AG10803 (cell line): ENCODE measurements at regions not wholly inside any gene's neighbourhood (a gene's known extent, or its start where the extent isn't known, plus 50 kb on each side); places are given as distances from the start of the nearest gene placed in this dataset.

Experiments used
- DNase-seq: peaks from one replicate; pipeline ENCODE4 v3.0.0; 2010; ENCODE audit warnings: low read depth
- H3K4me3 ChIP-seq: 2 replicates; pipeline ENCODE4 v1.5.1; 2011; ENCODE audit warnings: mild to moderate bottlenecking, low read length, control low read depth
- CTCF ChIP-seq: conservative IDR thresholded peaks from 2 replicates; pipeline ENCODE4 v1.5.1; 2011; ENCODE audit warnings: mild to moderate bottlenecking, low read length, control low read depth, inconsistent platforms

GRCh38 chr7:46723742-46724141 lies 802.7 kb upstream of the IGFBP3 start:
- no peak for DNase-seq
- H3K4me3 ChIP-seq: no peak overlapping the region

GRCh38 chr7:46723003-46723402 lies 801.9 kb upstream of the IGFBP3 start:
- TF ChIP-seq CTCF: no peak
- no peak overlapping the region for H3K4me3 ChIP-seq
- DNase-seq: no peak

More at GRCh38 chr7:46723742-46724141, 802.7 kb upstream of the IGFBP3 start:
- no peak for TF ChIP-seq CTCF

- no peak for TF ChIP-seq CTCF
- no peak overlapping the region for H3K4me3 ChIP-seq
- DNase-seq: no peak
Observed at GRCh38 chr7:46720761-46721160, 799.7 kb upstream of the IGFBP3 start.

GRCh38 chr7:46719616-46720015 lies 798.5 kb upstream of the IGFBP3 start:
- no peak for TF ChIP-seq CTCF
- DNase-seq: no peak
- H3K4me3 ChIP-seq: no peak overlapping the region

- H3K4me3 ChIP-seq: no peak overlapping the region
- DNase-seq: no peak
- no peak for TF ChIP-seq CTCF
Observed at GRCh38 chr7:46716926-46717325, 795.9 kb upstream of the IGFBP3 start.

GRCh38 chr7:46715579-46715978 lies 794.5 kb upstream of the IGFBP3 start:
- no peak for DNase-seq
- TF ChIP-seq CTCF: no peak
- no peak overlapping the region for H3K4me3 ChIP-seq

- TF ChIP-seq CTCF: no peak
- DNase-seq: no peak
- no peak overlapping the region for H3K4me3 ChIP-seq
Observed at GRCh38 chr7:46714904-46715303, 793.8 kb upstream of the IGFBP3 start.
